ENCODE measurements at regions not wholly inside any gene's neighbourhood (a gene's known extent, or its start where the extent isn't known, plus 50 kb on each side); places are given as distances from the start of the nearest gene placed in this dataset.
A peak's percentile ranks its signal among the peaks of the same experiment; 100 is the strongest.

GRCh38 chr13:59522652-59523051 is 641.1 kb downstream of the DIAPH3 start:
- no peak for DNase-seq

- DNase-seq: no peak
Measured at GRCh38 chr13:59527500-59527899, 636.2 kb downstream of the DIAPH3 start.

- peak; percentile 18 for DNase-seq
Measured at GRCh38 chr13:59531571-59532091, 632.1 kb downstream of the DIAPH3 start.

GRCh38 chr13:59532405-59532804 is 631.3 kb downstream of the DIAPH3 start:
- DNase-seq: no peak

- DNase-seq: no peak
Measured at GRCh38 chr13:59533561-59534555, 629.9 kb downstream of the DIAPH3 start.

GRCh38 chr13:59534806-59535205 is 628.9 kb downstream of the DIAPH3 start:
- no peak for DNase-seq

GRCh38 chr13:59537500-59537899 is 626.2 kb downstream of the DIAPH3 start:
- DNase-seq: no peak

GRCh38 chr13:59538512-59538911 is 625.2 kb downstream of the DIAPH3 start:
- no peak for DNase-seq

GRCh38 chr13:59542303-59542702 is 621.4 kb downstream of the DIAPH3 start:
- DNase-seq: no peak

- no peak for DNase-seq
Measured at GRCh38 chr13:59543418-59543817, 620.3 kb downstream of the DIAPH3 start.

GRCh38 chr13:59545007-59545406 is 618.7 kb downstream of the DIAPH3 start:
- DNase-seq: no peak

- DNase-seq: no peak
Measured at GRCh38 chr13:59546178-59546577, 617.5 kb downstream of the DIAPH3 start.

- no peak for DNase-seq
Measured at GRCh38 chr13:59547950-59548349, 615.8 kb downstream of the DIAPH3 start.

GRCh38 chr13:59562924-59563323 is 600.8 kb downstream of the DIAPH3 start:
- DNase-seq: no peak

- DNase-seq: no peak
Measured at GRCh38 chr13:59566561-59566960, 597.2 kb downstream of the DIAPH3 start.

- DNase-seq: no peak
Measured at GRCh38 chr13:59568306-59568705, 595.4 kb downstream of the DIAPH3 start.

GRCh38 chr13:59570204-59570603 is 593.5 kb downstream of the DIAPH3 start:
- no peak for DNase-seq

- DNase-seq: no peak
Measured at GRCh38 chr13:59584101-59584500, 579.6 kb downstream of the DIAPH3 start.

- no peak for DNase-seq
Measured at GRCh38 chr13:59584761-59585670, 578.7 kb downstream of the DIAPH3 start.

- no peak for DNase-seq
Measured at GRCh38 chr13:59587030-59587429, 576.7 kb downstream of the DIAPH3 start.

GRCh38 chr13:59587971-59588716 is 575.6 kb downstream of the DIAPH3 start:
- DNase-seq: no peak

GRCh38 chr13:59588717-59589067 is 575.0 kb downstream of the DIAPH3 start:
- no peak for DNase-seq

GRCh38 chr13:59601993-59602392 is 561.7 kb downstream of the DIAPH3 start:
- no peak for DNase-seq
